ENCODE measurements at regions not wholly inside any gene's neighbourhood (a gene's known extent, or its start where the extent isn't known, plus 50 kb on each side); places are given as distances from the start of the nearest gene placed in this dataset.

GRCh38 chr18:34117319-34117718 lies 107.4 kb downstream of the NOL4 start:
- no peaks in the 10 kb centered on the region for H4K20me1 ChIP-seq (ENCODE audit: insufficient read depth, low read length)
- no peaks in the 10 kb centered on the region for H3K36me3 ChIP-seq (replicated peaks; ENCODE audit: insufficient read depth, low read length)
- TF ChIP-seq EZH2phosphoT487 (IDR thresholded peaks at IDR 0.05; ENCODE audit: low read length) (no peak), EZH2 (optimal IDR thresholded peaks at IDR 0.05; ENCODE audit: low read depth, low read length) (no peak), CTCF (IDR thresholded peaks at IDR 0.05; ENCODE audit: low read length) (no peak)
- no peak overlapping the region for H2AFZ ChIP-seq (ENCODE audit: low read length)
- no peak overlapping the region for H3K4me3 ChIP-seq (ENCODE audit: low read length)
- H3K27ac ChIP-seq (ENCODE audit: low read length) = no peak overlapping the region
- no peaks in the 10 kb centered on the region for H3K79me2 ChIP-seq (ENCODE audit: low read length)
- H3K4me2 ChIP-seq (ENCODE audit: low read depth, low read length) = no peak overlapping the region
- no peaks in the 10 kb centered on the region for H3K9me3 ChIP-seq (replicated peaks; ENCODE audit: insufficient read depth, low read length)
- DNase-seq = no peak
- H3K9me2 ChIP-seq (replicated peaks; ENCODE audit: insufficient read depth, low read length) = no peaks in the 10 kb centered on the region
- no peaks in the 10 kb centered on the region for H3F3A ChIP-seq (ENCODE audit: insufficient read depth, low read length)
- no peaks in the 10 kb centered on the region for H3K4me1 ChIP-seq (ENCODE audit: low read length)
- H3K27me3 ChIP-seq (replicated peaks; ENCODE audit: insufficient read depth, low read length) = no peaks in the 10 kb centered on the region
- no peak overlapping the region for H3K9ac ChIP-seq (ENCODE audit: low read length)

DNA sequence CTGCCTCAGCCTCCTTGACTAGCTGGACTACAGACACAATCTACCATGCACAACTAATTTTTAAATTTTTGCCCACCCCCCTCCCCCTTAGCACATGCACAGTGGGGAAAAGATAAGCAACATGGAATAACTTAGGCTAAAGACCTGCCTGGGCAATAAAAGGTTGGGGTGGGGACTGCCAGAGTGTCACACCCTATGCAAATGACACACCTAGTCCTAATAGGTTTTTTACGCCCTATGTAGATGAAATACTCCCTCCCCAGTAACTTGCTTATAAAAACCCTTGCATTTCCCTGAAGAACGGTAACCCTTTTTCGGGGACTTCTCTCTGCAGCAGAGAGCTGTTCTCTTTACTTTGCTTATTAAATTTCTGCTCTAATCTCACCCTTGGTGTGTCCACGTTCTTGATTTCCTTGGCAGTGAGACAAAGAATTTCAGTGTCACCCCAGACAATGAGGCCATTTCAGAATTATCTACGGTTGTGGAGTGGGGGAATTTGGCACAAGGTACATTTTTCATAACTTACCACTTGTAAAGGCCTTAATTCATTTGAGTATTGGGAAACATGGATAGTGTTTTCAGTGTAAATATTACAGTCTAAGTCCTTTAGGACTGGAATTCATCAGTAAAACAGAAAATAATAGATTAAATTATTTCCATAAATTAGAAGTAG lies 109.2 kb downstream of the NOL4 start:
- Histone ChIP-seq H3K4me3 (ENCODE audit: low read length) (no peak overlapping the region), H3F3A (ENCODE audit: insufficient read depth, low read length) (no peaks in the 10 kb centered on the region), H4K20me1 (ENCODE audit: insufficient read depth, low read length) (no peaks in the 10 kb centered on the region), H3K27me3 (replicated peaks; ENCODE audit: insufficient read depth, low read length) (no peaks in the 10 kb centered on the region), H2AFZ (ENCODE audit: low read length) (no peak overlapping the region), H3K9ac (ENCODE audit: low read length) (no peak overlapping the region), H3K36me3 (replicated peaks; ENCODE audit: insufficient read depth, low read length) (no peaks in the 10 kb centered on the region), H3K4me1 (ENCODE audit: low read length) (no peaks in the 10 kb centered on the region), H3K9me2 (replicated peaks; ENCODE audit: insufficient read depth, low read length) (no peaks in the 10 kb centered on the region), H3K9me3 (replicated peaks; ENCODE audit: insufficient read depth, low read length) (no peaks in the 10 kb centered on the region), H3K27ac (ENCODE audit: low read length) (no peak overlapping the region), H3K79me2 (ENCODE audit: low read length) (no peaks in the 10 kb centered on the region), H3K4me2 (ENCODE audit: low read depth, low read length) (no peak overlapping the region)
- no peak for DNase-seq
- no peak for TF ChIP-seq EZH2phosphoT487 (IDR thresholded peaks at IDR 0.05; ENCODE audit: low read length)
- TF ChIP-seq EZH2 (optimal IDR thresholded peaks at IDR 0.05; ENCODE audit: low read depth, low read length) = no peak
- no peak for TF ChIP-seq CTCF (IDR thresholded peaks at IDR 0.05; ENCODE audit: low read length)

- Histone ChIP-seq H3K9ac (ENCODE audit: low read length) (no peak overlapping the region), H3F3A (ENCODE audit: insufficient read depth, low read length) (no peaks in the 10 kb centered on the region)
- no peak for DNase-seq
Observed at GRCh38 chr18:34114996-34115395, 109.7 kb downstream of the NOL4 start.

More at GRCh38 chr18:34114996-34115395, 109.7 kb downstream of the NOL4 start:
- H3K4me3 ChIP-seq (ENCODE audit: low read length) = no peak overlapping the region
- no peak overlapping the region for H2AFZ ChIP-seq (ENCODE audit: low read length)
- no peak overlapping the region for H3K4me2 ChIP-seq (ENCODE audit: low read depth, low read length)
- no peaks in the 10 kb centered on the region for H3K27me3 ChIP-seq (replicated peaks; ENCODE audit: insufficient read depth, low read length)
- no peak overlapping the region for H3K27ac ChIP-seq (ENCODE audit: low read length)
- TF ChIP-seq EZH2phosphoT487 (IDR thresholded peaks at IDR 0.05; ENCODE audit: low read length) = no peak
- no peak for TF ChIP-seq CTCF (IDR thresholded peaks at IDR 0.05; ENCODE audit: low read length)
- no peak for TF ChIP-seq EZH2 (optimal IDR thresholded peaks at IDR 0.05; ENCODE audit: low read depth, low read length)
- no peaks in the 10 kb centered on the region for H3K9me3 ChIP-seq (replicated peaks; ENCODE audit: insufficient read depth, low read length)
- H3K9me2 ChIP-seq (replicated peaks; ENCODE audit: insufficient read depth, low read length) = no peaks in the 10 kb centered on the region
- no peaks in the 10 kb centered on the region for H3K4me1 ChIP-seq (ENCODE audit: low read length)
- no peaks in the 10 kb centered on the region for H3K36me3 ChIP-seq (replicated peaks; ENCODE audit: insufficient read depth, low read length)
- no peaks in the 10 kb centered on the region for H4K20me1 ChIP-seq (ENCODE audit: insufficient read depth, low read length)
- no peaks in the 10 kb centered on the region for H3K79me2 ChIP-seq (ENCODE audit: low read length)
